Stimulated activated naive CD8-positive, alpha-beta T cell treated with anti-CD3 and anti-CD28 coated beads, Interleukin-15, Interleukin-2, amounts not matched to agents 100 ng/mL and 50 ng/mL, for 24 hours (primary cell): ENCODE measurements at regions not wholly inside any gene's neighbourhood (a gene's known extent, or its start where the extent isn't known, plus 50 kb on each side); places are given as distances from the start of the nearest gene placed in this dataset.
"Not testable (repeated sequence)": the region's sequence is repeated elsewhere in the genome, so short reads cannot be mapped to it uniquely, and the experiment has no call there.

ENCODE experiments used
- H3K27ac Mint-ChIP-seq: one replicate; pipeline ENCODE4 v1.8.0; 2021; ENCODE audit warnings: mild to moderate bottlenecking, mixed read lengths
- H3K27me3 Mint-ChIP-seq: one replicate; pipeline ENCODE4 v1.8.0; 2021; ENCODE audit warnings: mixed read lengths
- H3K36me3 Mint-ChIP-seq: one replicate; pipeline ENCODE4 v1.8.0; 2021; ENCODE audit warnings: low read depth, mixed read lengths
- H3K4me1 Mint-ChIP-seq: one replicate; pipeline ENCODE4 v1.8.0; 2021; ENCODE audit warnings: low read depth, mixed read lengths
- H3K4me3 Mint-ChIP-seq: one replicate; pipeline ENCODE4 v1.8.0; 2021; ENCODE audit warnings: mild to moderate bottlenecking, mixed read lengths
- H3K9me3 Mint-ChIP-seq: one replicate; pipeline ENCODE4 v1.8.0; 2021; ENCODE audit warnings: mixed read lengths

- Mint-ChIP-seq H3K9me3 (no peaks in the 10 kb centered on the region), H3K36me3 (no peaks in the 10 kb centered on the region), H3K4me1 (no peaks in the 10 kb centered on the region), H3K27ac (no peak overlapping the region), H3K27me3 (peaks cover 23% of the 10 kb centered on the region), H3K4me3 (no peak overlapping the region)
These were observed 208.8 kb downstream of the HIBADH start for GRCh38 chr7:27453702-27454405.

DNA sequence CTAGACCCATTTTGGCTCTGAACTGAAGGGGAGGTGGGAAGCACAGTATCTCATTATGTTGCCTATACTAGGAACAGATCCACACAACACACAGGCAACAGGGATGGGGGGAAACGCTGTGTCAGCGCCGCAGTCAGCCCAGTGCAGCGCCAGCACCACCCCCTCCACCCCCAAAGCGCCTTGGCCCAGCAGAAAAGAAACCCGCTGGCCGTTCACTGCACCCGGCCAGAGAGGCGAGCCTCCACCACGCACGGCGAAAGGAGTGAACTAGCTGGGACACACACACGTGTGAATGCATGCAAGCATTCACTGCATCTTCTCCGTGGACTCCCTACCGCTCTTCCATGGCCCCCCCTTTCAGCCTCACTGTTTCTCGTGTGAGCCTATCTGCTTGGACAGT is 205.6 kb downstream of the HIBADH start:
- H3K36me3 Mint-ChIP-seq, H3K4me3 Mint-ChIP-seq, H3K27ac Mint-ChIP-seq, H3K9me3 Mint-ChIP-seq, H3K4me1 Mint-ChIP-seq: not testable (repeated sequence)
- peaks cover 20% of the 10 kb centered on the region for H3K27me3 Mint-ChIP-seq

- not testable (repeated sequence) for H3K4me1 Mint-ChIP-seq, H3K27ac Mint-ChIP-seq, H3K4me3 Mint-ChIP-seq, H3K9me3 Mint-ChIP-seq, H3K36me3 Mint-ChIP-seq
- peaks cover 17% of the 10 kb centered on the region for H3K27me3 Mint-ChIP-seq
These were observed 204.8 kb downstream of the HIBADH start for GRCh38 chr7:27457603-27458565.

DNA sequence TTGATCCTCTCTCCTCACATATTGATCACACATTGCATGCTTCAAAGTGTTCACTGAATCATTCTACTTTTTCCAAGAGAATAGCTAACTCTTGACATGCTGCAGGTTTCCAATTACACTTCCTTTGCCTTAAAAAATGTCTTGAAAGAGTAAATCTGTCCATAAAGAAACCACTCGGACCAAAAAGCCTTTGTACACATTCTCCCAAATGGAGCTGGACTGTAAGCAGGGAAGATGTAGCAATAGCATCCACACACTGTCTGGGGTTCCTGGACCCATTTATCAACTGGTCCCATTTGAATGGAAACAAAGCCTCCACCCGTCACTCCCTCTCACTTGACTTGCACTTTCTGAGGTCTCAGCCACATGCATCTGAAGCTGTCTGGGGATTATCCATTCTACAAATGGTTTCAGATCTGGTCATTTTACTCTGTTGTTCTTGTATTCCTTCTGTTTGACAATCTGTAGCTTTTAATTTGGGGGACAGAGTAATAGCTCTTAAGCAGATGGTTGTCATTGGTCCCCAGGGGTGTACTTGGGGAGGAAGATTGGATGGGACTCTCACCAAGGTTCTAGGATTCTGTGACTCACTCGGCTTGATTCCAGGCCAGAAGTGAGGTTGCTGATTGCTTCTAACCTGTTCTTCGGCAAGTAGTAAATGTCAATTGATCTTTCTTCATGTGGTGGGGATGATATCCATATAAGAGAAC is 203.5 kb downstream of the HIBADH start:
- no peak overlapping the region for H3K4me3 Mint-ChIP-seq
- peaks cover 15% of the 10 kb centered on the region for H3K27me3 Mint-ChIP-seq
- H3K9me3 Mint-ChIP-seq: no peaks in the 10 kb centered on the region

DNA sequence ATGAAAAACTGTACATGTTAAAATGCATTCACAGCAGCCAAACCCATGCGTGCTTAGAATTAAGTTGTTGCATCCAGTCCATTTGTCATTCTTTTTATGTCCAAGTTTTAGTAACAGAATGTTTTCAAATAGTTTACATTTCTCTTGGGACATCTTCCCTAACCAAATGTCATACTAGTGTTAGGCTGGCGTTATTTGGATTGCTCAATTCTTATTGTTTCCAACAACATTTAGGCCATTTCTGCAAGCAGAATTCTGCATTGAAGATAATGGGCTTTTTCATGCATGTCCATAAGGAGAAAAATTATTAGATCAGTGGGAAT is 203.0 kb downstream of the HIBADH start:
- H3K9me3 Mint-ChIP-seq: no peaks in the 10 kb centered on the region
- no peaks in the 10 kb centered on the region for H3K4me1 Mint-ChIP-seq
- no peak overlapping the region for H3K4me3 Mint-ChIP-seq
- peaks cover 15% of the 10 kb centered on the region for H3K27me3 Mint-ChIP-seq
- H3K27ac Mint-ChIP-seq: no peak overlapping the region
- no peaks in the 10 kb centered on the region for H3K36me3 Mint-ChIP-seq

More for the DNA sequence above, 203.5 kb downstream of the HIBADH start:
- Mint-ChIP-seq H3K36me3 (no peaks in the 10 kb centered on the region), H3K4me1 (no peaks in the 10 kb centered on the region), H3K27ac (no peak overlapping the region)

GRCh38 chr7:27462575-27463270 is 200.0 kb downstream of the HIBADH start:
- H3K4me1 Mint-ChIP-seq: no peaks in the 10 kb centered on the region
- H3K9me3 Mint-ChIP-seq: no peaks in the 10 kb centered on the region
- no peak overlapping the region for H3K4me3 Mint-ChIP-seq
- peaks cover 16% of the 10 kb centered on the region for H3K27me3 Mint-ChIP-seq
- H3K27ac Mint-ChIP-seq: no peak overlapping the region
- no peaks in the 10 kb centered on the region for H3K36me3 Mint-ChIP-seq

GRCh38 chr7:27464970-27465369 is 197.7 kb downstream of the HIBADH start:
- no peak overlapping the region for H3K4me3 Mint-ChIP-seq
- H3K27me3 Mint-ChIP-seq: peaks cover 16% of the 10 kb centered on the region
- H3K36me3 Mint-ChIP-seq: no peaks in the 10 kb centered on the region
- no peak overlapping the region for H3K27ac Mint-ChIP-seq
- no peaks in the 10 kb centered on the region for H3K4me1 Mint-ChIP-seq
- no peaks in the 10 kb centered on the region for H3K9me3 Mint-ChIP-seq

- Mint-ChIP-seq H3K36me3 (no peaks in the 10 kb centered on the region), H3K4me1 (no peaks in the 10 kb centered on the region), H3K4me3 (no peak overlapping the region), H3K9me3 (no peaks in the 10 kb centered on the region), H3K27me3 (peaks cover 17% of the 10 kb centered on the region), H3K27ac (no peak overlapping the region)
These were observed 196.0 kb downstream of the HIBADH start for GRCh38 chr7:27466703-27467102.

- H3K27me3 Mint-ChIP-seq: peaks cover 13% of the 10 kb centered on the region
These were observed 190.6 kb downstream of the HIBADH start for GRCh38 chr7:27472043-27472442.

More at GRCh38 chr7:27472043-27472442, 190.6 kb downstream of the HIBADH start:
- Mint-ChIP-seq H3K9me3 (no peaks in the 10 kb centered on the region), H3K36me3 (no peaks in the 10 kb centered on the region), H3K4me3 (no peak overlapping the region), H3K4me1 (no peaks in the 10 kb centered on the region), H3K27ac (no peak overlapping the region)
